Stomach (tissue), 4 donors: ENCODE measurements at regions not wholly inside any gene's neighbourhood (a gene's known extent, or its start where the extent isn't known, plus 50 kb on each side); places are given as distances from the start of the nearest gene placed in this dataset.

ENCODE experiments used
- EP300 ChIP-seq: sonication (generic); formaldehyde crosslinking; IDR thresholded peaks from one replicate; pipeline ENCODE4 v1.6.1; 2017; ENCODE audit warnings: antibody characterized with exemption
- POLR2A ChIP-seq, 4 donors: fragments of 450-650 bp; IDR thresholded peaks; one replicate each; pipeline ENCODE4 v1.6.1; 2016; ENCODE audit warnings: antibody characterized with exemption in 4 of 4, control low read depth in 2 of 4, mild to moderate bottlenecking in 1 of 4, moderate library complexity in 1 of 4
- POLR2AphosphoS5 ChIP-seq, 3 donors: sonication (generic); formaldehyde crosslinking; IDR thresholded peaks; one replicate each; pipeline ENCODE4 v1.6.1; 2016; ENCODE audit warnings: antibody characterized with exemption in 3 of 3
- TF ChIP-seq, protein P1 (sequence below), 7 experiments: fragments of 450-650 bp in 4 of 7; fragments of 200-600 bp in 3 of 7; sonication (generic) in 3 of 7; IDR thresholded peaks; one replicate each; pipeline ENCODE4 v1.5.1; 2016 to 2019; ENCODE audit warnings: antibody characterized with exemption in 7 of 7, control low read depth in 2 of 7, mild to moderate bottlenecking in 1 of 7

GRCh38 chr12:107474099-107474498 lies 211.5 kb upstream of the PWP1 start:
- no peak for TF ChIP-seq POLR2AphosphoS5 (IDR thresholded peaks at IDR 0.05)
- TF ChIP-seq, protein P1, sequence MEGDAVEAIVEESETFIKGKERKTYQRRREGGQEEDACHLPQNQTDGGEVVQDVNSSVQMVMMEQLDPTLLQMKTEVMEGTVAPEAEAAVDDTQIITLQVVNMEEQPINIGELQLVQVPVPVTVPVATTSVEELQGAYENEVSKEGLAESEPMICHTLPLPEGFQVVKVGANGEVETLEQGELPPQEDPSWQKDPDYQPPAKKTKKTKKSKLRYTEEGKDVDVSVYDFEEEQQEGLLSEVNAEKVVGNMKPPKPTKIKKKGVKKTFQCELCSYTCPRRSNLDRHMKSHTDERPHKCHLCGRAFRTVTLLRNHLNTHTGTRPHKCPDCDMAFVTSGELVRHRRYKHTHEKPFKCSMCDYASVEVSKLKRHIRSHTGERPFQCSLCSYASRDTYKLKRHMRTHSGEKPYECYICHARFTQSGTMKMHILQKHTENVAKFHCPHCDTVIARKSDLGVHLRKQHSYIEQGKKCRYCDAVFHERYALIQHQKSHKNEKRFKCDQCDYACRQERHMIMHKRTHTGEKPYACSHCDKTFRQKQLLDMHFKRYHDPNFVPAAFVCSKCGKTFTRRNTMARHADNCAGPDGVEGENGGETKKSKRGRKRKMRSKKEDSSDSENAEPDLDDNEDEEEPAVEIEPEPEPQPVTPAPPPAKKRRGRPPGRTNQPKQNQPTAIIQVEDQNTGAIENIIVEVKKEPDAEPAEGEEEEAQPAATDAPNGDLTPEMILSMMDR (IDR thresholded peaks at IDR 0.05), result no peak
- TF ChIP-seq POLR2A (IDR thresholded peaks at IDR 0.05), result no peak
- TF ChIP-seq EP300, result no peak
